ENCODE measurements at regions not wholly inside any gene's neighbourhood (a gene's known extent, or its start where the extent isn't known, plus 50 kb on each side); places are given as distances from the start of the nearest gene placed in this dataset.
"Not testable (repeated sequence)": the region's sequence is repeated elsewhere in the genome, so short reads cannot be mapped to it uniquely, and the experiment has no call there.

GRCh38 chr5:13003457-13003856 is 941.0 kb downstream of the DNAH5 start:
- no peak for DNase-seq

GRCh38 chr5:12999667-13000066 is 944.8 kb downstream of the DNAH5 start:
- no peak for DNase-seq

GRCh38 chr5:12985142-12985541 is 959.3 kb downstream of the DNAH5 start:
- DNase-seq = no peak

GRCh38 chr5:12974856-12975255 is 969.6 kb downstream of the DNAH5 start:
- DNase-seq = no peak

- DNase-seq = no peak
Observed at GRCh38 chr5:12965804-12966203, 978.7 kb downstream of the DNAH5 start.

- no peak for DNase-seq
Observed at GRCh38 chr5:12959713-12960112, 984.8 kb downstream of the DNAH5 start.

- no peak for DNase-seq
Observed at GRCh38 chr5:12952409-12952808, 992.1 kb downstream of the DNAH5 start.

- DNase-seq = no peak
Observed at GRCh38 chr5:12951846-12952245, 992.6 kb downstream of the DNAH5 start.

- DNase-seq = no peak
Observed at GRCh38 chr5:12947379-12947778, 997.1 kb downstream of the DNAH5 start.

- not testable (repeated sequence) for DNase-seq
Observed at GRCh38 chr5:12945477-12945876, 999.0 kb downstream of the DNAH5 start.

GRCh38 chr5:12936221-12936620 is 1008.3 kb downstream of the DNAH5 start:
- DNase-seq = no peak

- no peak for DNase-seq
Observed at GRCh38 chr5:12934722-12935121, 1009.8 kb downstream of the DNAH5 start.

GRCh38 chr5:12920527-12920926 is 1016.3 kb upstream of the CTNND2 start:
- no peak for DNase-seq

- DNase-seq = no peak
Observed at GRCh38 chr5:12911156-12911555, 1006.9 kb upstream of the CTNND2 start.

- DNase-seq = no peak
Observed at GRCh38 chr5:12910641-12911040, 1006.4 kb upstream of the CTNND2 start.

- no peak for DNase-seq
Observed at GRCh38 chr5:12902611-12903010, 998.4 kb upstream of the CTNND2 start.

GRCh38 chr5:12901696-12902095 is 997.5 kb upstream of the CTNND2 start:
- no peak for DNase-seq

GRCh38 chr5:12896086-12896485 is 991.8 kb upstream of the CTNND2 start:
- no peak for DNase-seq

GRCh38 chr5:12885018-12885417 is 980.8 kb upstream of the CTNND2 start:
- no peak for DNase-seq

GRCh38 chr5:12883395-12883794 is 979.1 kb upstream of the CTNND2 start:
- no peak for DNase-seq

GRCh38 chr5:12876541-12877298 is 972.5 kb upstream of the CTNND2 start:
- no peak for DNase-seq

GRCh38 chr5:12870872-12871539 is 966.8 kb upstream of the CTNND2 start:
- no peak for DNase-seq

- no peak for DNase-seq
Observed at GRCh38 chr5:12865529-12865928, 961.3 kb upstream of the CTNND2 start.

GRCh38 chr5:12861886-12862654 is 957.8 kb upstream of the CTNND2 start:
- no peak for DNase-seq

Measured in activated CD4-positive, CD25-positive, alpha-beta regulatory T cell (primary cell).